SKM-1 (cell line): ENCODE measurements at regions not wholly inside any gene's neighbourhood (a gene's known extent, or its start where the extent isn't known, plus 50 kb on each side); places are given as distances from the start of the nearest gene placed in this dataset.
"Not testable (repeated sequence)": the region's sequence is repeated elsewhere in the genome, so short reads cannot be mapped to it uniquely, and the experiment has no call there.

Source experiments
- DNase-seq: peaks from one replicate; lab custom pipeline; 2025; ENCODE audit not compliant: unreplicated experiment; lab: John Stamatoyannopoulos, UW

DNA sequence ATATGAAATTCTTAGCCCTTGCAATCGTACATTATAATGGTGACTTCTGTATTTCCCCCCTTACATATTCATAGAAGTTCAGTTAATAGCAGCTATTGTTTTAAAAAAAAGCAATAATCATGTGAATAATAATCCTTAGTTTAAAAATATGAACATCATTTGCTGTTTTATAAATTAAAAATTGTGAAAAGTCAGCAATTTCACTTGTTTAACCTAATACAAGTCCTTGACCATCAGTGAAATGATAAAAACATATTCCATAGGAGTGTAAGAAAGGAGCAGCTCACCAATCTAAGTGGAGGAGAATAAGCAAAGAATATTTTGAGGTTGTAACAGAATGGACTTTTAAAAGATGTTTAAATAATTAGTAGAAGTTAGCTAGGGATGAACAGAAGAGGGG is 650.2 kb downstream of the SUCLG1 start:
- no peak for DNase-seq

- DNase-seq, result no peak
Observed at GRCh38 chr2:83802604-83803003, 656.5 kb downstream of the SUCLG1 start.

DNA sequence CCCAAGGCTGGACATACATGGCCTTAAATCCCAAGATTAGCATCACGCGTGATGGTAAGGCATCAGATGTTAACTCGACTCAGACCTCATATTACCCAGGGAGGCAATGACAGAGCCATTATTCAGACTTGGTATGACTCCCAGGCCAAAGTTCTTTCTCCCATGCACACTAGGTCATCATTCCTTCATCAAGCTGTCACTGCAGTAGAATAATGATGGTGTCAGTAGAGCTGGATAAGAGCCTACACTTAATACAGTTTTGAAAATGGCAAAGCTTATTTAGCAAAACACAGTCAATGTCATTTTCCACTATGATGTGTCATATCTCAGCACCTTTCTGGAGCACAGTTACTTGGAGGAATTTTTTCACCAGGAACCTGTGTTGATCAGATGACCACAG is 663.3 kb downstream of the SUCLG1 start:
- no peak for DNase-seq

DNA sequence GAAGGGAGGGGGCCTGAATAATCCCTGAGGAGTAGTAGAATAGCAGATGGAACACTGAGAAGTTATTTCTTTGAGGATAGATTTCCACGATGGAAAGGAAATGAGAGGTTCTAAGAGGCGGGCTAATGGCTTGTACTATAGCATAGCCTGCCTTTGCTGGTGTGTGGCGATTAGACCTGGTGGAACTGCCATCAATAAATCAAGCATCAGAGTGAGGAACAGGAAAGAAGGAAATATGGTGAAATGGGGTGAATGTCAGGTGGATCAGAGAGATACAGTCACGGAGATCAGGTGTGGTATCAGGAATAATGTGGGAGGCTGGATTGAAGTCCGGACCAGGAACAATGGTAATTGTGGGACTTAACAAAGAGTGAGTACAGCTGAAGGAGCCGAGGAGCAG is 668.6 kb downstream of the SUCLG1 start:
- DNase-seq, result not testable (repeated sequence)

- DNase-seq, result not testable (repeated sequence)
Observed at GRCh38 chr2:83789674-83790073, 669.4 kb downstream of the SUCLG1 start.

- DNase-seq, result not testable (repeated sequence)
Observed at GRCh38 chr2:83788938-83789566, 670.0 kb downstream of the SUCLG1 start.

GRCh38 chr2:83787189-83787588 is 671.9 kb downstream of the SUCLG1 start:
- no peak for DNase-seq

DNA sequence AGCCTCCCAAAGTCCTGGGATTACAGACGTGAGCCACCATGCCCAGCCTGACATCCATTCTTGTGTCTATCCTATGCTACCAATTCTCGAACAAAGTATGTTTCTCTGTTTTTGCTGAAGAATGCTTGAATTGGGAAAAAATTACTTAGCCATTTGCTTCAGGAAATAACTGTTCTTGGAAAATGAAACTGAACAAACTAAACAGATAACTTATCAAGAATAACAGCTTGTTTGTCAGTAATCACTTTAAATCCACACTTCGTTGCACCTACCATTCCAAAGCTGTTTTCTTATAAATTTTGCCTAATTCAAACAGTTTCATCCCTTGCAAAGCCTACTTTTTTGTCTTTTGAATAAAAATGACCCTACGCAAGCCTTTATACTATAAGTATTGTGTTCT is 672.9 kb downstream of the SUCLG1 start:
- DNase-seq, result no peak

DNA sequence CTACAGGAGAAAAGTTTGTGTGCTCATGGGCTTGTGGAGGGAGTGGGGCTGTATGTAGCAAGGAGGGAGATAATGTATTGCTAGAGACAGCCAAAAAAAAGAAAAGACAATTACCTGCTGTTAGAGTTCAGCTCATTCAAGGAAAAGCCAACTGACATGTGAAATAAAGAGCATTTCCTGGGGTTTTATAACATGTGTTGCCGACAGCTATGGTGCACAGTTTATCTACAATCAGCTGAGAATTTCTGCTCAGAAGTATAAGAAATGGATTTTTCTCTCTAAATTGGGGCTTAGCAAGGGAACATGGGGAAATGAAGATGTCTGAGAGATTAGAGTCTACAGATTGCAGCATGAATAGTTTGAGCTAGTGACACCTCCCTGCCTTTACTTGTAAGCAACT is 674.1 kb downstream of the SUCLG1 start:
- DNase-seq, result no peak

GRCh38 chr2:83784315-83784714 is 674.8 kb downstream of the SUCLG1 start:
- DNase-seq, result no peak

- no peak for DNase-seq
Observed at GRCh38 chr2:83782122-83782521, 677.0 kb downstream of the SUCLG1 start.

- DNase-seq, result no peak
Observed at GRCh38 chr2:83764447-83765005, 694.6 kb downstream of the SUCLG1 start.

GRCh38 chr2:83757329-83757728 is 701.8 kb downstream of the SUCLG1 start:
- DNase-seq, result no peak

DNA sequence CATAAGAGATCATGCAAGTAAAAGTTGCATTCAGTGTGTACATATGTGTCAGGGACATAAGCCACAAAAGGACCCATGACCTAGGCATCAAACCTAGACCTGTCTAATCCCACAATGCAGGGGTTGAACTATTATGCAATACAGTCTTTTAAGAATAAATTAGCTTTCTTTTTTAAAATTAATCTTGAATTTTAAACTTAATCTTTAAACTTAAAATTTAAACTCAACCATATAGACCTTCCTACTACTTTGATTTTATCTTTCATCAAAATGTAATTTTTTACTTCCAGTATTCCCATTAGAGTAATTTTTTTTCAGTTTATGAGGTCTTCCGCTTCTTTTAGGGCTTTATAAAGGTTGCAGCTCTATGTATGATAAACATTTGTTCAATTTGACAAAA is 702.9 kb downstream of the SUCLG1 start:
- DNase-seq, result no peak

DNA sequence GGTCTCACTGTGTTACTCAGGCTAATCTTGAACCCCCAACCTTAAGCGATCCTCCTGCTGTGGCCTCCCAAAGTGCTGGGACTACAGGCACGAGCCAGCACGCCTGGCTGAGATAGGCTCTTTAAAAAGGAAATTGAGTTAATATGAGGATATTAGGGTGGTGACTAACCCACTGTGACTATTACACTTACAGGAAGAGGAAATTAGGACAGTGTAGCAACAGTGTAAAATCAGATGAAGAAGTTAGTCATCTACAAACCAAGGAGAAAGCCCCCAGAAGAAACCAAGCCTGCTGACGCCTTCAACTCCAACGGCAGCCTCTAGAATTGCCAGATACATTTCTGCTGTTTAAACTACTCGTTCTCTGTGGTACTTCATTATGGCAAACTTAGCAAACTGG is 711.9 kb downstream of the SUCLG1 start:
- no peak for DNase-seq

DNA sequence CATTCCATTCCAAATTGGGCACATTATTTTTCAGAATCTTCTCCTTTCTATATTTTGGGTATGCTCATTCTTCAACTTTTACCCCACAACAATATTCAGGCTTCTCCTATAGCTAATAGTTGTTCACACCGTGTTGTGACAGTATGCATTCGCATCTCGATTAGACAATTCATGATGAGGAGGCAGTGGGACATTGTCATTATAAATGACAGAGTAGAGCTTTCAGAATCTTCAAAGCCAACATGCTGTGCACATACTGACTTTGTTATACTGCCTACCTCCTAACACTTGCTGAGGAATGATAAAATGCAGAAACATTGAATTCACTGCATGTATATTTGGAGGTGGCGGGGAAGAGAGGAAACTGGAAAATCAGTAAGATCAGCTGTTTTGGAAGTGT is 714.2 kb downstream of the SUCLG1 start:
- DNase-seq, result no peak

DNA sequence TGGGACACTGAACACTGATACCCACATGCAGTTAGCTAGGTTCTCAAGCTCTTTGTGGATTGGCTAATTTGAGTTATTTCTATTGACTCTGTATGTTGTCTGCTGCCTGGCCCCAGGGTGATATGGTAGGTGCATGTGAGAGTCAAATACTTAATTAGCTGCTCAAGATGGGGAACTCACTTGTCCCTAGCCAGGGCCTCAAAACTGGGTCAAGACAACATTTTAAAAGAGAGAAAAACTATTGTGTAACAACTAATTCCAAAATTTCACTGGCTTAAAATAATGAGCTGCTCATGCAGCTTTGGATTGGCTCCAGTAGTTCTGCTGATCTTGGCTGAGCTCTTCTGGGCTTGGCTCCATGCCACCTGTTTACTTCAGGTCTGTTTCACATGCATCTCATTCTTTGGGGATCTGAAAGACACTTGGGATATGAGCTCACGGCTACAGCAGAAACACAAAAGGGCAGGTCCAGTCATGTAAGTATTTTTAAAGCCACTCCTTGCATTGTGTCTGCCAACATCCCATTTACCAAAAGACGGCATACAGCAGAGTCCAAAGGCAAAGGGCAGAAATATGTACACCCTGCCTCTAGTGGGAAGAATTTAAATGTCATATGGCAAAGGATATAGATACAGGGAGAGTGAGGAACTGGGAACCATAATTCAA is 716.8 kb downstream of the SUCLG1 start:
- DNase-seq, result no peak

DNA sequence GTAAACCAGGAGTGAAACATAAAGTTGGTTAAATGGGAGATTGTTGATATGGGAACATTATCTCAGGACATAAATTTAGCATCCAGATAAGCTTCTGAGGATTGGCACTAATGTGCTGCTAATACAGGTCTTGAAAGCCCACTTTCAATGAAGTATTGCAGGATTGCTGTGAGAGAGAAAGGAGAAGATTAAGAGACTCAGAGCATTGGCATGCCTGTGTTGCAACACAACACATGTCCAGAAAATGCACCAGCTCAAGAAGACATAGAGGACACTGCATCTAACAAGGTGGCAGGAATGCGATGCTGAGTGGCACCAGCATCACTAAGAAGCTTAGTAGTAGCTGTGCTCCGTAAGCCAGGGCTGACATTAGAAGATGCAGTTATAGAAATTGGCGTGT is 728.9 kb downstream of the SUCLG1 start:
- DNase-seq, result no peak

- no peak for DNase-seq
Observed at GRCh38 chr2:83725735-83726134, 733.3 kb downstream of the SUCLG1 start.

DNA sequence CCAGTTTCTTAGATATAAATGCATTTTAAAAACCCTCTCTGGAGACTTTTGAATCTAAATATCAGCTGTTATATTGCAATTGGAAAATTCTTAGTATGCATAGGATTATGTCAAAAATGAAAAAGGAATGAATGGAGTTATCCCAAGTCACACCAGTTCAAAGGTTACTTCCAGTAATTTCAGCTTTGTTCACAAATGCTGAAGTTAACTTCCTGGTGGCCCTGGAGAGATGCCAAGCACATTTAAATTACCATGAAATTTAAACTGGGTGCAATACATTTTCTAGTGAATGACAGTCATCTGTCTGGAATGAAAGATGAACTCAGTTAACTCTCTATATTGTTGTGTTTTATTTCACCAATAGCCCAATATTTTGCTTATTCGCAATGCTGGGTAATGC is 753.9 kb downstream of the SUCLG1 start:
- no peak for DNase-seq

DNA sequence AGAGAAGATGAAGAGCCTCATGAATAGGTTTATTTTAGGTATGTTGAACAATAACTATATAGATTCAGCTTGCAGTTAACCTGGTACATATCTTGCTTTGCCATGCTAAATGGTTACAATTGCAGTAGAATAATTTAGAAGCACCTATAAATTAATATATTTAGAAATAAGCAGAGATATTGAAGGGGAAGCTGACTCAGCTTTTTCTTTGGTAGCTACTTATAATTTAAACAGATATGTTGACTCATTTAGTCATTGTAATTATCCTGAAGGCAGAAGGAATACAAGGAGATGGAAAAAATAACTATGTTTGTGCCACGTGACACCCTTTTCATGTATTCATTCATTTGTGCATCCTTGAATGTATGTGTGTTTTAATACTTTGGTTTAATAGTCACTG is 755.5 kb downstream of the SUCLG1 start:
- DNase-seq, result no peak

GRCh38 chr2:83696838-83697237 is 762.2 kb downstream of the SUCLG1 start:
- DNase-seq, result no peak

- no peak for DNase-seq
Observed at GRCh38 chr2:83695530-83695929, 763.5 kb downstream of the SUCLG1 start.
